Upper lobe of right lung (tissue), 1 donor: ENCODE measurements at regions not wholly inside any gene's neighbourhood (a gene's known extent, or its start where the extent isn't known, plus 50 kb on each side); places are given as distances from the start of the nearest gene placed in this dataset.

Experiments used
- ATAC-seq: fragments of 200-7000 bp; cut with Tn5 transposase; one replicate; pipeline ENCODE4 v1.9.1; 2020; ENCODE audit warnings: mild to moderate bottlenecking, moderate library complexity
- DNase-seq: peaks from one replicate; pipeline ENCODE4 v3.0.0-alpha.2; 2020
- H3K27ac ChIP-seq: fragments of 200-600 bp; one replicate; pipeline ENCODE4 v1.8.0; 2022
- H3K27me3 ChIP-seq: fragments of 200-600 bp; one replicate; pipeline ENCODE4 v1.8.0; 2022; ENCODE audit warnings: mild to moderate bottlenecking
- H3K36me3 ChIP-seq: fragments of 200-600 bp; one replicate; pipeline ENCODE4 v1.8.0; 2022
- H3K4me1 ChIP-seq: fragments of 200-600 bp; one replicate; pipeline ENCODE4 v1.8.0; 2022
- H3K4me3 ChIP-seq: fragments of 200-600 bp; one replicate; pipeline ENCODE4 v1.8.0; 2022; ENCODE audit warnings: mild to moderate bottlenecking
- H3K9me3 ChIP-seq: fragments of 200-600 bp; one replicate; pipeline ENCODE4 v1.8.0; 2022
- CTCF ChIP-seq: fragments of 200-600 bp; IDR thresholded peaks from one replicate; pipeline ENCODE4 v1.8.0; 2022; ENCODE audit warnings: antibody characterized with exemption
- intact Hi-C: fragments of 100-400 bp; cut with DNase I; formaldehyde crosslinking; loops from one replicate; pipeline ENCODE4 v1.11.0; 2022
- donor health status: DM: no; HTN: yes; CAD: no; lungs with severe emphysema.

GRCh38 chr4:110823251-110823650, 200.4 kb upstream of the PITX2 start:
- no peaks in the 10 kb centered on the region for H3K4me1 ChIP-seq
- no peak for ATAC-seq

DNA sequence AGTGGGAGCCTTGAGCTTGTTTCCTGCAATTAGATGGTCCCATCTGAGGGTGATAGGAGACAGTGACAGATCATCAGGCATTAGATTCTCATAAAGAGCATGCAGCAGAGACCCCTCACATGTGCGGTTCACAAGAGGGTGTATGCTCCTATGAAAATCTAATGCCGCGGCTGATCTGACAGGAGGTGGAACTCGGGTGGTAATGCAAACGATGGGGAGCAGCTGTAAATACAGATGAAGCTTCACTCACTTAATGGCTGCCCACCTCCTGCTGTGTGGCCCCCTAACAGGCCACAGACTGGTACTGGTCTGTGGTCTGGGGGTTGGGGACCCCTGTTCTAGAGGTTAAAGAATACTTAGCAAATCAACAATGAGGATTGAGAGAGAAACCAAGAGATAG, 201.5 kb upstream of the PITX2 start:
- Histone ChIP-seq H3K9me3 (no peaks in the 10 kb centered on the region), H3K27ac (no peak overlapping the region), H3K36me3 (no peaks in the 10 kb centered on the region), H3K4me1 (no peaks in the 10 kb centered on the region), H3K4me3 (no peak overlapping the region), H3K27me3 (no peaks in the 10 kb centered on the region)
- no peak for TF ChIP-seq CTCF
- intact Hi-C loops = no loop called here
- no peak for ATAC-seq
- DNase-seq = no peak

More at GRCh38 chr4:110823251-110823650, 200.4 kb upstream of the PITX2 start:
- no peaks in the 10 kb centered on the region for H3K27me3 ChIP-seq
- no peaks in the 10 kb centered on the region for H3K9me3 ChIP-seq
- no peak for TF ChIP-seq CTCF
- intact Hi-C loops = no loop called here
- no peak overlapping the region for H3K27ac ChIP-seq
- no peaks in the 10 kb centered on the region for H3K36me3 ChIP-seq
- no peak for DNase-seq
- H3K4me3 ChIP-seq = no peak overlapping the region

- no peaks in the 10 kb centered on the region for H3K9me3 ChIP-seq
- H3K4me1 ChIP-seq = no peaks in the 10 kb centered on the region
- no peak for TF ChIP-seq CTCF
- H3K4me3 ChIP-seq = no peak overlapping the region
- H3K27me3 ChIP-seq = no peaks in the 10 kb centered on the region
- ATAC-seq = no peak
- intact Hi-C loops = no loop called here
- no peak overlapping the region for H3K27ac ChIP-seq
- DNase-seq = no peak
- H3K36me3 ChIP-seq = no peaks in the 10 kb centered on the region
These were observed 203.8 kb upstream of the PITX2 start for GRCh38 chr4:110826656-110827055.

DNA sequence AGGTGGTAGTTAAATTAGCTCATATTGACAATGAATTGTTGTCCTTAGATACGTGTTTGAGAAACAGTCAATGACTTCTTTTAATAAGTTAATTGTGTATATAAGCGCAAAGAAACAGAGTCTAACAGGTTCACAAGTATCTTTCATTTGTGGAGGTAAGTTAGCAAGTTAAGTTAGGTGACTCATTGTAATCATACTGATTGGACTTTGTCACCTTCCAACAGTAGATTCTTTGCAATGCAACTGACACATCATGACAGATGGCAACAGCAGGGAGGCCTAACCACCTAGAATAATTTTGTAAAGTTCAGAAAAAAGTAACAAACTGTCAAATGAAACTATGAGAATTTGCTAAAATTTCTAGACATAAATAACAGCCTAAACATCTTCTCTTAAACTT, 207.6 kb upstream of the PITX2 start:
- intact Hi-C loops = no loop called here
- H3K27ac ChIP-seq = no peak overlapping the region
- no peak overlapping the region for H3K4me3 ChIP-seq
- H3K4me1 ChIP-seq = no peaks in the 10 kb centered on the region
- no peak for TF ChIP-seq CTCF
- ATAC-seq (no peak), DNase-seq (no peak)
- no peaks in the 10 kb centered on the region for H3K27me3 ChIP-seq
- H3K9me3 ChIP-seq = no peaks in the 10 kb centered on the region
- no peaks in the 10 kb centered on the region for H3K36me3 ChIP-seq

DNA sequence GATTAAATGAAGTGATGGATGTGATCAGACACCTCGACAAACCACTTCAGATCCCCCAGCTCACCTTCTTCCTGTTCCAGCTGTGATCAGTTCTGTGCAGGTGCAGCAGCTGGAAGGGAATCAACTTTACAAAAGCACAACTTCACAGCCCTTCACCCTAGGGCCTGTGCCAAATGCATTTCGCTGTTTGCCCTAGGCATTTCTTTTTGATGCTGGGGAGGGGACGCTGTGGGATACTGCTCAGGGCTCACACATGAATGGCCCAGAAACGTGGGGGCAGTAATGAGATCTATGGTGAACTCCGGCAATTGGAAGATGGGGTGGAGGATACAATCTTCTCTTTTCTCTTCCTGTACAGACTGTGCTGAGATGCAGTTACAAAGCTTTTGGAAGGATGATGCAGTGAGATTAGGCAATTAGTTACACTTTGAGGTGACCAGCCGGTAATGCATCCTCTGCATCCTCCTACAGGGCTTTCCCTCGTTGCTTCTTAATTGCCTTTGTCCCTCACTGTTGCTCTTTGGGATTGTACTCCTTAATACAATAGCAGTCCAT, 215.1 kb upstream of the PITX2 start:
- intact Hi-C loops = no loop called here

More for the DNA sequence above, 215.1 kb upstream of the PITX2 start:
- ATAC-seq (no peak), DNase-seq (no peak)
- Histone ChIP-seq H3K27me3 (no peaks in the 10 kb centered on the region), H3K36me3 (no peaks in the 10 kb centered on the region), H3K4me3 (no peak overlapping the region), H3K9me3 (no peaks in the 10 kb centered on the region), H3K27ac (no peak overlapping the region), H3K4me1 (no peaks in the 10 kb centered on the region)
- no peak for TF ChIP-seq CTCF
